HCT116 (cell line): ENCODE measurements at regions not wholly inside any gene's neighbourhood (a gene's known extent, or its start where the extent isn't known, plus 50 kb on each side); places are given as distances from the start of the nearest gene placed in this dataset.

Experiments used
- ATAC-seq: fragments of 200-7000 bp; cut with Tn5 transposase; 2 replicates; pipeline ENCODE4 v1.9.1; 2020; ENCODE audit warnings: mild to moderate bottlenecking, moderate library complexity
- BruUV-seq: library from RNA; stranded (reverse); fragments of 400-500 nt; replicated peaks from 2 replicates; lab custom pipeline; 2021; lab: Mats Ljungman, UMichigan
- CTCF ChIA-PET: fragments of 300-600 bp; sonication (Branson Sonifier 250); formaldehyde crosslinking; loops from one replicate; lab custom pipeline; 2021; ENCODE audit warnings: antibody characterized with exemption; lab: Charles Lee
- POLR2A ChIA-PET: fragments of 300-600, 350-600 bp; sonication (Branson Sonifier 250); formaldehyde crosslinking; loops from one replicate; lab custom pipeline; 2021; ENCODE audit warnings: antibody characterized with exemption; lab: Charles Lee
- RAD21 ChIA-PET, 2 experiments: fragments of 300-600 bp; sonication (Branson Sonifier 250); formaldehyde crosslinking; loops; one replicate each; lab custom pipeline; 2023; ENCODE audit warnings: low total read pairs in 2 of 2; ENCODE audit not compliant: uncharacterized antibody in 2 of 2, unreplicated experiment in 2 of 2, low non-redundant PET in 1 of 2; lab: Charles Lee
- DNase-seq: peaks from one replicate; pipeline ENCODE4 v3.0.0-alpha.2; 2010; ENCODE audit warnings: low read depth, low spot score
- H2AFZ ChIP-seq: fragments of 200-600 bp; shearing (Covaris generic), sonication (generic); 2 replicates; pipeline ENCODE4 v1.6.1; 2017; ENCODE audit warnings: low read depth, mixed run types, mixed read lengths, antibody characterized with exemption, low read length; ENCODE audit not compliant: poor library complexity, severe bottlenecking
- H3K27ac ChIP-seq: 2 replicates; pipeline ENCODE4 v1.5.1; 2012; ENCODE audit warnings: low read depth, low read length
- H3K27me3 ChIP-seq: fragments of 200-600 bp; sonication (generic); 2 replicates; pipeline ENCODE4 v1.6.1; 2016; ENCODE audit warnings: mixed run types, low read length, mixed read lengths; ENCODE audit not compliant: insufficient read depth
- H3K36me3 ChIP-seq, 2 experiments: fragments of 200-500 bp in 1 of 2; fragments of 200-600 bp in 1 of 2; sonication (Bioruptor generic) in 1 of 2; sonication (generic) in 1 of 2; 2 replicates each; pipeline versions ENCODE4 v1.5.1 to v1.6.1; 2014 to 2016; ENCODE audit warnings: low read length in 2 of 2, inconsistent platforms in 1 of 2, mixed read lengths in 1 of 2, mixed run types in 1 of 2; ENCODE audit not compliant: insufficient read depth in 2 of 2, control insufficient read depth in 1 of 2
- H3K4me1 ChIP-seq, 2 experiments: fragments of 200-600 bp in 1 of 2; sonication (generic) in 1 of 2; 2 replicates each; pipeline versions ENCODE4 v1.5.1 to v1.6.1; 2012 to 2017; ENCODE audit warnings: low read length in 2 of 2, inconsistent platforms in 1 of 2, mild to moderate bottlenecking in 1 of 2, mixed read lengths in 1 of 2, mixed run types in 1 of 2, moderate library complexity in 1 of 2; ENCODE audit not compliant: insufficient read depth in 2 of 2, control insufficient read depth in 1 of 2
- H3K4me2 ChIP-seq: fragments of 200-600 bp; sonication (generic); 2 replicates; pipeline ENCODE4 v1.6.1; 2017; ENCODE audit warnings: mixed run types, low read length, mixed read lengths
- H3K4me3 ChIP-seq, 2 experiments: fragments of 200-600 bp in 1 of 2; sonication (generic) in 1 of 2; replicated peaks in 1 of 2; 2 replicates each; pipeline ENCODE4 v1.5.1; 2011 to 2016; ENCODE audit warnings: low read length in 2 of 2, control low read depth in 1 of 2, low read depth in 1 of 2, mild to moderate bottlenecking in 1 of 2, mixed read lengths in 1 of 2, mixed run types in 1 of 2
- H3K79me2 ChIP-seq: fragments of 200-600 bp; sonication (generic); 2 replicates; pipeline ENCODE4 v1.6.1; 2017; ENCODE audit warnings: mild to moderate bottlenecking, mixed run types, low read length, moderate library complexity, mixed read lengths; ENCODE audit not compliant: insufficient read depth
- H3K9ac ChIP-seq: fragments of 200-600 bp; sonication (generic); 2 replicates; pipeline ENCODE4 v1.6.1; 2016; ENCODE audit warnings: low read length, mixed read lengths
- H3K9me2 ChIP-seq: fragments of 200-600 bp; sonication (generic), shearing (Covaris generic); 2 replicates; pipeline ENCODE4 v1.6.1; 2017; ENCODE audit warnings: mixed run types, mild to moderate bottlenecking, moderate library complexity; ENCODE audit not compliant: insufficient read depth
- H3K9me3 ChIP-seq, 2 experiments: fragments of 200-500 bp in 1 of 2; fragments of 200-600 bp in 1 of 2; sonication (Bioruptor generic) in 1 of 2; sonication (generic) in 1 of 2; 2 replicates each; pipeline ENCODE4 v1.6.1; 2014 to 2017; ENCODE audit warnings: low read length in 2 of 2, mixed read lengths in 2 of 2, inconsistent platforms in 1 of 2, low read depth in 1 of 2, mild to moderate bottlenecking in 1 of 2, mixed run types in 1 of 2, moderate library complexity in 1 of 2; ENCODE audit not compliant: control insufficient read depth in 1 of 2, insufficient read depth in 1 of 2
- H4K20me1 ChIP-seq: fragments of 200-600 bp; sonication (generic), shearing (Covaris generic); 2 replicates; pipeline ENCODE4 v1.6.1; 2017; ENCODE audit warnings: mixed run types, mild to moderate bottlenecking, moderate library complexity; ENCODE audit not compliant: insufficient read depth
- CBX3 ChIP-seq: IDR thresholded peaks from 2 replicates; pipeline ENCODE4 v1.6.1; 2012; ENCODE audit warnings: low read depth
- CEBPB ChIP-seq: IDR thresholded peaks from 2 replicates; pipeline ENCODE4 v1.6.1; 2012; ENCODE audit warnings: low read depth
- ELF1 ChIP-seq: IDR thresholded peaks from 2 replicates; pipeline ENCODE4 v1.6.1; 2012; ENCODE audit warnings: low read depth, borderline replicate concordance
- EZH2phosphoT487 ChIP-seq: fragments of 200-600 bp; IDR thresholded peaks from 2 replicates; pipeline ENCODE4 v1.6.1; 2018; ENCODE audit warnings: antibody characterized with exemption, borderline replicate concordance
- SIN3A ChIP-seq: IDR thresholded peaks from 2 replicates; pipeline ENCODE4 v1.6.1; 2012; ENCODE audit warnings: low read depth
- SP1 ChIP-seq: IDR thresholded peaks from 2 replicates; pipeline ENCODE4 v1.6.1; 2012; ENCODE audit warnings: low read depth
- SRF ChIP-seq: IDR thresholded peaks from 2 replicates; pipeline ENCODE4 v1.6.1; 2012; ENCODE audit warnings: low read depth
- YY1 ChIP-seq: IDR thresholded peaks from 2 replicates; pipeline ENCODE4 v1.6.1; 2011; ENCODE audit warnings: low read length, low read depth, moderate library complexity, mild to moderate bottlenecking; ENCODE audit not compliant: insufficient replicate concordance; ENCODE audit errors: extremely low read depth
- intact Hi-C: fragments of 100-400 bp; cut with micrococcal nuclease; formaldehyde crosslinking; loops from 2 replicates; pipeline ENCODE4 v1.10.0; 2022
- TF ChIP-seq, protein P1 (sequence below): IDR thresholded peaks from 2 replicates; pipeline ENCODE4 v1.6.1; 2012; ENCODE audit warnings: low read depth

DNA sequence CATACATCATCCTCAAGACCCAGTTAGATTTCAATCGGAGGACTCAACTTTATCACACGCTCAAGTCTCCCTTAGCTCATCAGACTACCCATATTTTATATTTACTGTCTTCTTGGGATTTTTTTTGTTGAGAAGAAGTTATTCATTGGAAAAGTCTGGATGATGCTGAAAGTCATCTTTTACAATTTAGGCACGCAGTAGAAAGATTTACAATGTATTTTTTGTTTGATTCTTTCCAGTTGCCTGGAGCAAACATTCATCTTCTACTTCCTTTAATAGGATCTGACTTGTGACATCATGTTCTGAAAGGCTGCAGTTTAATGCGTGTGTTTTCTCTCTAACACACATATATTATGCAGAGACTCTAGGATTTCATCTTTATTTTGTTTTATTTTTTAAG, 235.7 kb downstream of the DOK5 start:
- ATAC-seq, result no peak
- intact Hi-C loops, result no loop called here
- Histone ChIP-seq H2AFZ (no peak overlapping the region), H3K36me3 (no peaks in the 10 kb centered on the region), H3K4me2 (no peak overlapping the region), H3K27ac (no peak overlapping the region), H3K79me2 (no peaks in the 10 kb centered on the region), H3K9me2 (no peaks in the 10 kb centered on the region), H3K27me3 (no peaks in the 10 kb centered on the region), H3K9ac (no peak overlapping the region), H3K4me1 (no peaks in the 10 kb centered on the region), H4K20me1 (no peaks in the 10 kb centered on the region), H3K9me3 (no peaks in the 10 kb centered on the region), H3K4me3 (no peak overlapping the region)
- no peak for TF ChIP-seq SRF
- TF ChIP-seq CEBPB, result no peak
- no peak for TF ChIP-seq EZH2phosphoT487
- TF ChIP-seq YY1, result no peak
- TF ChIP-seq SIN3A, result no peak
- DNase-seq, result no peak
- RAD21 ChIA-PET, result no interaction called here
- POLR2A ChIA-PET, result no interaction called here
- CTCF ChIA-PET, result no interaction called here
- BruUV-seq, result no TSS peak

- H3K27me3 ChIP-seq, result no peaks in the 10 kb centered on the region
- ATAC-seq, result no peak
- no peak overlapping the region for H3K4me3 ChIP-seq
- ChIA-PET POLR2A (no interaction called here), CTCF (no interaction called here), RAD21 (no interaction called here)
- no TSS peak for BruUV-seq
- H3K9me2 ChIP-seq, result no peaks in the 10 kb centered on the region
- H2AFZ ChIP-seq, result no peak overlapping the region
- TF ChIP-seq CBX3 (no peak), SP1 (no peak), ELF1 (no peak)
- TF ChIP-seq, protein P1, sequence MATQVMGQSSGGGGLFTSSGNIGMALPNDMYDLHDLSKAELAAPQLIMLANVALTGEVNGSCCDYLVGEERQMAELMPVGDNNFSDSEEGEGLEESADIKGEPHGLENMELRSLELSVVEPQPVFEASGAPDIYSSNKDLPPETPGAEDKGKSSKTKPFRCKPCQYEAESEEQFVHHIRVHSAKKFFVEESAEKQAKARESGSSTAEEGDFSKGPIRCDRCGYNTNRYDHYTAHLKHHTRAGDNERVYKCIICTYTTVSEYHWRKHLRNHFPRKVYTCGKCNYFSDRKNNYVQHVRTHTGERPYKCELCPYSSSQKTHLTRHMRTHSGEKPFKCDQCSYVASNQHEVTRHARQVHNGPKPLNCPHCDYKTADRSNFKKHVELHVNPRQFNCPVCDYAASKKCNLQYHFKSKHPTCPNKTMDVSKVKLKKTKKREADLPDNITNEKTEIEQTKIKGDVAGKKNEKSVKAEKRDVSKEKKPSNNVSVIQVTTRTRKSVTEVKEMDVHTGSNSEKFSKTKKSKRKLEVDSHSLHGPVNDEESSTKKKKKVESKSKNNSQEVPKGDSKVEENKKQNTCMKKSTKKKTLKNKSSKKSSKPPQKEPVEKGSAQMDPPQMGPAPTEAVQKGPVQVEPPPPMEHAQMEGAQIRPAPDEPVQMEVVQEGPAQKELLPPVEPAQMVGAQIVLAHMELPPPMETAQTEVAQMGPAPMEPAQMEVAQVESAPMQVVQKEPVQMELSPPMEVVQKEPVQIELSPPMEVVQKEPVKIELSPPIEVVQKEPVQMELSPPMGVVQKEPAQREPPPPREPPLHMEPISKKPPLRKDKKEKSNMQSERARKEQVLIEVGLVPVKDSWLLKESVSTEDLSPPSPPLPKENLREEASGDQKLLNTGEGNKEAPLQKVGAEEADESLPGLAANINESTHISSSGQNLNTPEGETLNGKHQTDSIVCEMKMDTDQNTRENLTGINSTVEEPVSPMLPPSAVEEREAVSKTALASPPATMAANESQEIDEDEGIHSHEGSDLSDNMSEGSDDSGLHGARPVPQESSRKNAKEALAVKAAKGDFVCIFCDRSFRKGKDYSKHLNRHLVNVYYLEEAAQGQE, result no peak
- no peaks in the 10 kb centered on the region for H3K79me2 ChIP-seq
- intact Hi-C loops, result no loop called here
- no peaks in the 10 kb centered on the region for H3K4me1 ChIP-seq
- no peaks in the 10 kb centered on the region for H4K20me1 ChIP-seq
- no peak overlapping the region for H3K9ac ChIP-seq
- no peak overlapping the region for H3K27ac ChIP-seq
- no peaks in the 10 kb centered on the region for H3K9me3 ChIP-seq
- no peaks in the 10 kb centered on the region for H3K36me3 ChIP-seq
- DNase-seq, result no peak
- no peak overlapping the region for H3K4me2 ChIP-seq
These were observed 234.9 kb downstream of the DOK5 start for GRCh38 chr20:54710341-54710740.
